Astrocyte of the cerebellum (primary cell): ENCODE measurements at regions not wholly inside any gene's neighbourhood (a gene's known extent, or its start where the extent isn't known, plus 50 kb on each side); places are given as distances from the start of the nearest gene placed in this dataset.

Experiments
- DNase-seq: peaks from one replicate; pipeline ENCODE4 v3.0.0-alpha.2; 2011; ENCODE audit warnings: low read depth
- H3K4me3 ChIP-seq: 2 replicates; pipeline ENCODE4 v1.5.1; 2011; ENCODE audit warnings: mild to moderate bottlenecking, low read depth, low read length, moderate library complexity
- CTCF ChIP-seq: IDR thresholded peaks from 2 replicates; pipeline ENCODE4 v1.5.1; 2012; ENCODE audit warnings: low read length, low read depth, moderate library complexity, mild to moderate bottlenecking; ENCODE audit errors: missing control alignments
- in situ Hi-C: cut with HindIII; loops from 2 replicates; pipeline ENCODE4 v1.10.0; 2017; ENCODE audit warnings: low sequenced_read_pairs

GRCh38 chr4:123640824-123641223, 244.2 kb downstream of the SPRY1 start:
- DNase-seq: no peak
- TF ChIP-seq CTCF: no peak

DNA sequence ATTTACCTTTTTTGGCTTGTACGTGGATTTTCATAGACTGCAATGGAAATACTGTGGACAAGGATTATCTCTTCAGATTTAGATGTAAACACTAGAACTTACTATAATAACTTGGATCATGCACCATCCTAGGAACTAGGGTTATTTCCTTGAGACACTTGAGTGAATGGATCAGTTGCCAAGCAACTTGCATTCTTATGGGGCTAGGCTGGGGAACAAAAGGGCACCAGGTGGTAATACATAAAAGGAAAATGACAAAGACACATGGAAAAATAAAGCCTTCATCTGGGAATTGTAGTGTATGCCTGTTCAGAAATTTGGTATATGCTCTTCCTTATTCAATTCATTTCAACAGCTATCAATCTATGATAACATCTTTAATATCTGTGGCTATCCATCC, 247.1 kb downstream of the SPRY1 start:
- DNase-seq: no peak
- TF ChIP-seq CTCF: no peak
- H3K4me3 ChIP-seq: no peak overlapping the region
- in situ Hi-C loops: no loop called here

More at GRCh38 chr4:123640824-123641223, 244.2 kb downstream of the SPRY1 start:
- no peak overlapping the region for H3K4me3 ChIP-seq
- in situ Hi-C loops: no loop called here

DNA sequence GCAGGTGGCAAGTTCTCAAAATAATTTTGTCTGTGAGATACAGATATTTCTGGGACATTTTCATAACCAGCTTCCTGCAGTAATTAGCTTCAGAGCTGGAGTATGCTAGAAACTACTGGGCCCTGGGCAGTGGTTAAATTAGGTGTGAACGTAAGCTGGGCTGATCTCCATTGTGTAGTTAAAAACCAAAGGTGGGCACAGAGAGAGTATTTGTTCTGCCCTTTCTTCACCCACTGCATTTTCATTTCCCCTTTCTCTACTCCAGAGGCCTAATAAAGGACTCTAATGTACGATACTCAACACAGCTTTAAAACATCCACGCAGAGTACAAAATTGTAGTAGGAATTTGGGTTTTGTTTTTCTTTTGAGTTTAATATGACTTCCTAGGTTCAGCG, 252.7 kb downstream of the SPRY1 start:
- no peak for TF ChIP-seq CTCF
- no peak for DNase-seq
- in situ Hi-C loops: loop anchor here (5.0 kb wide), 1 partner anchor 103 kb away; no protein-coding TSS in a partner anchor
- no peak overlapping the region for H3K4me3 ChIP-seq

GRCh38 chr4:123649645-123650391, 253.2 kb downstream of the SPRY1 start:
- no peak for TF ChIP-seq CTCF
- peak; percentile 28 for DNase-seq
- no peak overlapping the region for H3K4me3 ChIP-seq
- in situ Hi-C loops: loop anchor here (5.0 to 25.0 kb wide), 2 partner anchors 102 to 263 kb away; partner anchors contain the start of gene SPRY1

DNA sequence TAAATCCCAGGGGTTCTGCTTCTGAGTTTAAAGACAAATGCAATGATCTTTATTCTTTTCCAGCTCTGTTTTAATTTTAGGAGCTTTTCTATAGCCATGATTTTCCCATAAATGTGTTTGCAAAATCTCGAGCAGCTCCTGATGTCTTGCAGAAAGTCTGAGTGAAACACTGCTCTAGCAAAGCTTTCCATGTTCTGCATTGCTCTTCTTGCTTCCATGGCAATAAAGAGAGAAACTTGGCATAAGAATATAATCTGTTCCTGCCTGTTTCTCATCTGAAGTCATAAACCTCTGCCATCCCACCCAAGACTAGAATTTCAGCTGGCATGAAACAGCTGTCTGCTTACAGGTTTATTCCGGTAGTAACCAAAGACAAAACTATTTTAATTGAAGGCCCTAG, 254.5 kb downstream of the SPRY1 start:
- in situ Hi-C loops: loop anchor here (25.0 kb wide), 1 partner anchor 264 kb away; the partner anchor contains the start of gene SPRY1
- no peak for TF ChIP-seq CTCF

DNA sequence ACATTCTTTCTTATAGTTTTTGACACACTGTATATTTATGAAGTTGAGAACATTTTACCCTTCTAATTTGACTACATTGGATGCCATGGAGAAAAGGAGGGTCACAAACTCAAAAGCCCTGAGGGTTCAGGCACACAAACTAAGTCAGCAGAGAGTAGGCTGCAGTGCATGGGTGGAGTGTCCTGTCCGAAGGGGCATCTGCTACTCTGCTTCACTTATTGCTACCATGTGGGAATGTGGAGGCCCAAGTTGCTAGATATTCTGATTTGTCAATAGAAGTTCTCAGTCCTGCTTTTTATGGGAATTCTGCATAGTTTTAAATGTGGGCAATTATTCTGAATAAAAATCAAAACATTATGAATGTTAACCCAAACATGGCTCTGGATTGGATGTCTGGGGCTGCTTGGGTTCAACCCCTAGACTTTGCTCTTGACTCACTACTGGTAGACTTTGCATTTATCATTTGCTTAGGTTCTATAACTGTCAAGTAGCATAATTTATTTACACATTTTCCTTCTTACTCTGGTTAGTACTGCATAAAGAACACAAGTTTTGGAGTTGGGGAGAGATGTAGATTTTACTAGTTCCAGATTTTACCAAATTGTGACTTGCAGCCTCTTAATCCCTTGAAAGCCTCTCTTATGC, 255.1 kb downstream of the SPRY1 start:
- DNase-seq: no peak
- H3K4me3 ChIP-seq: no peak overlapping the region
- in situ Hi-C loops: loop anchor here (25.0 kb wide), 1 partner anchor 264 kb away; the partner anchor contains the start of gene SPRY1
- no peak for TF ChIP-seq CTCF

More for the DNA sequence above, 254.5 kb downstream of the SPRY1 start:
- no peak for DNase-seq
- no peak overlapping the region for H3K4me3 ChIP-seq
